ENCODE measurements at regions not wholly inside any gene's neighbourhood (a gene's known extent, or its start where the extent isn't known, plus 50 kb on each side); places are given as distances from the start of the nearest gene placed in this dataset.

- no peak overlapping the region for H2AK5ac ChIP-seq (ENCODE audit: low read depth, low read length)
- no peak overlapping the region for H2BK15ac ChIP-seq (ENCODE audit: low read length)
- no peak overlapping the region for H3K14ac ChIP-seq (ENCODE audit: insufficient read length)
- no peak overlapping the region for H3K23ac ChIP-seq (ENCODE audit: insufficient read length)
- ChIA-PET CTCF (ENCODE audit: partially characterized antibody) (interaction anchor here (0.8 kb wide), 2 partner anchors 66 to 136 kb away, joined by 3 read pairs; no protein-coding TSS in a partner anchor), POLR2A (ENCODE audit: partially characterized antibody) (interaction anchor here (1.1 kb wide), 1 partner anchor 13 kb away, joined by 5 read pairs; no protein-coding TSS in a partner anchor)
- H3K9ac ChIP-seq (replicated peaks in 1 of 4; ENCODE audit: extremely low read depth in 1 of 4, low read depth in 3 of 4, low read length in 3 of 4), result no peak overlapping the region
- no peak overlapping the region for H2BK20ac ChIP-seq (ENCODE audit: low read length)
- H3K18ac ChIP-seq (ENCODE audit: extremely low read depth, low read length), result no peak overlapping the region
- no peak overlapping the region for H2BK120ac ChIP-seq (replicated peaks; ENCODE audit: low read depth, low read length)
- H3K9me3 ChIP-seq (ENCODE audit: insufficient read depth in 2 of 2, low read depth in 1 of 2, low read length in 1 of 2), result no peaks in the 10 kb centered on the region
- H3K36me3 ChIP-seq (ENCODE audit: control insufficient read depth in 2 of 4, insufficient read depth in 4 of 4, low read length in 3 of 4), result no peaks in the 10 kb centered on the region
- no peaks in the 10 kb centered on the region for H3K79me2 ChIP-seq (ENCODE audit: control insufficient read depth in 1 of 2, insufficient read depth in 2 of 2, low read length in 2 of 2)
- H3K27ac ChIP-seq (ENCODE audit: low read depth, low read length), result no peak overlapping the region
- no peak overlapping the region for H3K56ac ChIP-seq (replicated peaks; ENCODE audit: insufficient read length, low read depth, low read length)
- H4K5ac ChIP-seq (ENCODE audit: insufficient read length, low read depth, low read length), result no peak overlapping the region
- 100% methylated on average over 1 of the region's 1 CpG; no CpG with 5 or more reads in 1 of the 2 experiments for WGBS, 2 experiments (ENCODE audit: extremely low coverage in 1 of 2, insufficient coverage in 1 of 2, insufficient read length in 1 of 2, insufficient replicate concordance in 2 of 2, low coverage in 1 of 2, low lambda C conversion rate in 2 of 2, missing lambda C conversion rate in 1 of 2)
- H4K91ac ChIP-seq (replicated peaks; ENCODE audit: insufficient read length, low read length), result no peak overlapping the region
- no peak overlapping the region for H4K8ac ChIP-seq (ENCODE audit: extremely low read depth, insufficient read depth, low read length)
- no peak overlapping the region for H3K4me2 ChIP-seq (ENCODE audit: insufficient read depth in 1 of 2, low read depth in 2 of 2, low read length in 2 of 2)
- H4K20me1 ChIP-seq (replicated peaks in 1 of 2; ENCODE audit: control insufficient read depth in 1 of 2, insufficient read depth in 2 of 2, low read length in 2 of 2), result no peaks in the 10 kb centered on the region
- no peak for DNase-seq (ENCODE audit: low read depth in 1 of 2, low spot score in 2 of 2)
- H3K23me2 ChIP-seq (ENCODE audit: low read depth, low read length), result no peaks in the 10 kb centered on the region
- H2BK12ac ChIP-seq (ENCODE audit: low read depth, low read length), result no peak overlapping the region
- H2AFZ ChIP-seq (ENCODE audit: low read length), result no peak overlapping the region
- H3K4me3 ChIP-seq (ENCODE audit: extremely low read depth in 1 of 4, insufficient read depth in 2 of 4, low read depth in 3 of 4, low read length in 4 of 4), result no peak overlapping the region
- no peak for FAIRE-seq
- H2BK5ac ChIP-seq (ENCODE audit: low read depth, low read length), result no peak overlapping the region
- H3K27me3 ChIP-seq (replicated peaks in 1 of 4; ENCODE audit: control insufficient read depth in 3 of 4, extremely low read depth in 1 of 4, insufficient read depth in 3 of 4, low read length in 3 of 4), result no peaks in the 10 kb centered on the region
- H3K4ac ChIP-seq (replicated peaks; ENCODE audit: insufficient read length, low read depth, low read length), result no peak overlapping the region
- H3K4me1 ChIP-seq (replicated peaks in 1 of 4; ENCODE audit: control insufficient read depth in 3 of 4, insufficient read depth in 4 of 4, low read length in 3 of 4), result no peaks in the 10 kb centered on the region
- no peaks in the 10 kb centered on the region; the same call in 1 of the 2 replicates for H3K79me1 ChIP-seq (ENCODE audit: low read depth, low read length)
- TF ChIP-seq HDAC2 (IDR thresholded peaks at IDR 0.05; ENCODE audit: borderline replicate concordance in 1 of 2, low read depth in 2 of 2, low read length in 2 of 2) (no peak), SUZ12 (IDR thresholded peaks at IDR 0.05; ENCODE audit: low read length) (no peak), SIX5 (IDR thresholded peaks at IDR 0.05; ENCODE audit: low read depth, low read length) (no peak), CHD1 (IDR thresholded peaks at IDR 0.05; ENCODE audit: low read depth, low read length) (no peak), KDM4A (IDR thresholded peaks at IDR 0.05; ENCODE audit: low read depth, low read length, severe bottlenecking) (no peak), ZNF274 (IDR thresholded peaks at IDR 0.05; ENCODE audit: borderline replicate concordance, extremely low read depth, low read length) (no peak), BACH1 (IDR thresholded peaks at IDR 0.05; ENCODE audit: low read length) (no peak), SRF (IDR thresholded peaks at IDR 0.05; ENCODE audit: low read depth, low read length) (no peak), SAP30 (IDR thresholded peaks at IDR 0.05; ENCODE audit: insufficient read depth, insufficient replicate concordance, low read length) (no peak), BRCA1 (IDR thresholded peaks at IDR 0.05; ENCODE audit: low read depth, low read length) (no peak), CTBP2 (IDR thresholded peaks at IDR 0.05; ENCODE audit: borderline replicate concordance, insufficient read depth, insufficient read length, low read length) (no peak), TBP (IDR thresholded peaks at IDR 0.05; ENCODE audit: low read depth, low read length) (no peak), TAF7 (optimal IDR thresholded peaks at IDR 0.05; ENCODE audit: borderline replicate concordance, low read depth, low read length) (no peak)
- TF ChIP-seq, protein P1, sequence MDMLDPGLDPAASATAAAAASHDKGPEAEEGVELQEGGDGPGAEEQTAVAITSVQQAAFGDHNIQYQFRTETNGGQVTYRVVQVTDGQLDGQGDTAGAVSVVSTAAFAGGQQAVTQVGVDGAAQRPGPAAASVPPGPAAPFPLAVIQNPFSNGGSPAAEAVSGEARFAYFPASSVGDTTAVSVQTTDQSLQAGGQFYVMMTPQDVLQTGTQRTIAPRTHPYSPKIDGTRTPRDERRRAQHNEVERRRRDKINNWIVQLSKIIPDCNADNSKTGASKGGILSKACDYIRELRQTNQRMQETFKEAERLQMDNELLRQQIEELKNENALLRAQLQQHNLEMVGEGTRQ (IDR thresholded peaks at IDR 0.05; ENCODE audit: low read length), result no peak
Observed at GRCh38 chr2:172326211-172326509, 101.2 kb upstream of the ITGA6 start.
